Suprapubic skin (tissue), 4 donors: ENCODE measurements at regions not wholly inside any gene's neighbourhood (a gene's known extent, or its start where the extent isn't known, plus 50 kb on each side); places are given as distances from the start of the nearest gene placed in this dataset.

Source experiments
- EP300 ChIP-seq: sonication (generic); formaldehyde crosslinking; IDR thresholded peaks from one replicate; pipeline ENCODE4 v1.6.1; 2017; ENCODE audit warnings: antibody characterized with exemption
- POLR2A ChIP-seq, 2 donors: fragments of 450-650 bp; IDR thresholded peaks; one replicate each; pipeline ENCODE4 v1.6.1; 2017; ENCODE audit warnings: antibody characterized with exemption in 2 of 2, mild to moderate bottlenecking in 2 of 2, moderate library complexity in 2 of 2
- POLR2AphosphoS5 ChIP-seq, 3 donors: sonication (generic); formaldehyde crosslinking; IDR thresholded peaks; one replicate each; pipeline ENCODE4 v1.6.1; 2017; ENCODE audit warnings: antibody characterized with exemption in 3 of 3
- TF ChIP-seq, protein P1 (sequence below), 2 donors: fragments of 200-600 bp in 1 of 2; fragments of 450-650 bp in 1 of 2; sonication (generic) in 1 of 2; IDR thresholded peaks; one replicate each; pipeline ENCODE4 v1.5.1; 2016 to 2019; ENCODE audit warnings: antibody characterized with exemption in 2 of 2, mild to moderate bottlenecking in 1 of 2, moderate library complexity in 1 of 2

DNA sequence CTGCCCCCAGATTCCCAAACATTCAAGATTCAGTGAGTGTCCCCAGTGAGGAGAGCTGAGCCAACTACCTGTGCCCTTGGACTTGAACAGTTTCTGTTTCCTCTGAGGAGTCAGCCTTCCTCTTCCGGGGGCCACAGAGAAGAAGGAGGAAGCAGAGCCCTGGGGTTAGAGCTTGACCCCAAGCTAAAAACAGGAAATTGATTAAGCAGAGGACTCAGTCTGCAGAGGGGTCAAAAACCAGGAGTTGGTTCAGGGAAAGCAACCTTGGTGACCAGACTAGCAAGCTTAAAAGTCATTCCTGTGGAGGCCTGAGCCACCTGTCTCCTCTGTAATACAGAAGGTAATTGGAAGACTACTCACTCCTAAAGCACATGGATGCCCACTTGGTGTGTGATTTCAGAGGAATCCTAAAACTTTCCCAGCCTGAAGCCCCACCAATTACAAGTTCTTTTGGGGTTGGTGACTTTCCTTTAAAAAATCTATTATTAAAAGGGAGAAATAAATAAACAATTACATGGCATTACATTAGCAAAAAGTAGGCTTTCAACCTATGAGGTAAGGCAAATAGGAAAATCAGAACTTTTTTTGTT lies 64.2 kb upstream of the SELENOP start:
- TF ChIP-seq, protein P1, sequence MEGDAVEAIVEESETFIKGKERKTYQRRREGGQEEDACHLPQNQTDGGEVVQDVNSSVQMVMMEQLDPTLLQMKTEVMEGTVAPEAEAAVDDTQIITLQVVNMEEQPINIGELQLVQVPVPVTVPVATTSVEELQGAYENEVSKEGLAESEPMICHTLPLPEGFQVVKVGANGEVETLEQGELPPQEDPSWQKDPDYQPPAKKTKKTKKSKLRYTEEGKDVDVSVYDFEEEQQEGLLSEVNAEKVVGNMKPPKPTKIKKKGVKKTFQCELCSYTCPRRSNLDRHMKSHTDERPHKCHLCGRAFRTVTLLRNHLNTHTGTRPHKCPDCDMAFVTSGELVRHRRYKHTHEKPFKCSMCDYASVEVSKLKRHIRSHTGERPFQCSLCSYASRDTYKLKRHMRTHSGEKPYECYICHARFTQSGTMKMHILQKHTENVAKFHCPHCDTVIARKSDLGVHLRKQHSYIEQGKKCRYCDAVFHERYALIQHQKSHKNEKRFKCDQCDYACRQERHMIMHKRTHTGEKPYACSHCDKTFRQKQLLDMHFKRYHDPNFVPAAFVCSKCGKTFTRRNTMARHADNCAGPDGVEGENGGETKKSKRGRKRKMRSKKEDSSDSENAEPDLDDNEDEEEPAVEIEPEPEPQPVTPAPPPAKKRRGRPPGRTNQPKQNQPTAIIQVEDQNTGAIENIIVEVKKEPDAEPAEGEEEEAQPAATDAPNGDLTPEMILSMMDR (IDR thresholded peaks at IDR 0.05), result no peak
- TF ChIP-seq POLR2A (IDR thresholded peaks at IDR 0.05), result no peak
- no peak for TF ChIP-seq POLR2AphosphoS5 (IDR thresholded peaks at IDR 0.05)
- no peak for TF ChIP-seq EP300
